Epithelial cell of proximal tubule (primary cell): ENCODE measurements at regions not wholly inside any gene's neighbourhood (a gene's known extent, or its start where the extent isn't known, plus 50 kb on each side); places are given as distances from the start of the nearest gene placed in this dataset.
"Not testable (repeated sequence)": the region's sequence is repeated elsewhere in the genome, so short reads cannot be mapped to it uniquely, and the experiment has no call there.

ENCODE experiments used
- DNase-seq: peaks from one replicate; pipeline ENCODE4 v3.0.0-alpha.2; 2011; ENCODE audit warnings: low read depth
- H3K4me3 ChIP-seq: 2 replicates; pipeline ENCODE4 v1.5.1; 2011; ENCODE audit warnings: low read depth, mild to moderate bottlenecking, low read length
- CTCF ChIP-seq: conservative IDR thresholded peaks from 2 replicates; pipeline ENCODE4 v1.5.1; 2012; ENCODE audit warnings: low read depth, mild to moderate bottlenecking, low read length

- no peak for TF ChIP-seq CTCF
- no peak overlapping the region for H3K4me3 ChIP-seq
- no peak for DNase-seq
These were observed 420.1 kb upstream of the SLC35B3 start for GRCh38 chr6:8855411-8855810.

GRCh38 chr6:8852332-8852731 lies 417.0 kb upstream of the SLC35B3 start:
- no peak overlapping the region for H3K4me3 ChIP-seq
- no peak for TF ChIP-seq CTCF
- no peak for DNase-seq

GRCh38 chr6:8846680-8847079 lies 411.3 kb upstream of the SLC35B3 start:
- not testable (repeated sequence) for DNase-seq

GRCh38 chr6:8845690-8846089 lies 410.3 kb upstream of the SLC35B3 start:
- TF ChIP-seq CTCF, result no peak
- DNase-seq, result no peak
- H3K4me3 ChIP-seq, result no peak overlapping the region

More at GRCh38 chr6:8846680-8847079, 411.3 kb upstream of the SLC35B3 start:
- not testable (repeated sequence) for H3K4me3 ChIP-seq

GRCh38 chr6:8844968-8845367 lies 409.6 kb upstream of the SLC35B3 start:
- DNase-seq, result no peak
- TF ChIP-seq CTCF, result no peak
- H3K4me3 ChIP-seq, result no peak overlapping the region

GRCh38 chr6:8839626-8840025 lies 404.3 kb upstream of the SLC35B3 start:
- no peak for DNase-seq
- no peak for TF ChIP-seq CTCF

GRCh38 chr6:8837343-8837742 lies 402.0 kb upstream of the SLC35B3 start:
- no peak for DNase-seq
- peak; percentile 8 for TF ChIP-seq CTCF
- no peak overlapping the region for H3K4me3 ChIP-seq

More at GRCh38 chr6:8839626-8840025, 404.3 kb upstream of the SLC35B3 start:
- H3K4me3 ChIP-seq, result no peak overlapping the region

GRCh38 chr6:8832695-8833094 lies 397.4 kb upstream of the SLC35B3 start:
- DNase-seq, result not testable (repeated sequence)

More at GRCh38 chr6:8832695-8833094, 397.4 kb upstream of the SLC35B3 start:
- not testable (repeated sequence) for H3K4me3 ChIP-seq
